ENCODE measurements at regions not wholly inside any gene's neighbourhood (a gene's known extent, or its start where the extent isn't known, plus 50 kb on each side); places are given as distances from the start of the nearest gene placed in this dataset.

- no peak overlapping the region for H3K4me2 ChIP-seq (ENCODE audit: low read depth, low read length)
- H3K4me1 ChIP-seq (ENCODE audit: low read length), result no peaks in the 10 kb centered on the region
- H3K27me3 ChIP-seq (replicated peaks; ENCODE audit: insufficient read depth, low read length), result no peaks in the 10 kb centered on the region
- no peaks in the 10 kb centered on the region for H3K9me2 ChIP-seq (replicated peaks; ENCODE audit: insufficient read depth, low read length)
- no peak for DNase-seq
- no peaks in the 10 kb centered on the region for H3F3A ChIP-seq (ENCODE audit: insufficient read depth, low read length)
- H3K4me3 ChIP-seq (ENCODE audit: low read length), result no peak overlapping the region
- H3K9me3 ChIP-seq (replicated peaks; ENCODE audit: insufficient read depth, low read length), result no peaks in the 10 kb centered on the region
- no peaks in the 10 kb centered on the region for H3K79me2 ChIP-seq (ENCODE audit: low read length)
- H2AFZ ChIP-seq (ENCODE audit: low read length), result no peak overlapping the region
- no peak overlapping the region for H3K27ac ChIP-seq (ENCODE audit: low read length)
- no peak overlapping the region for H3K9ac ChIP-seq (ENCODE audit: low read length)
- TF ChIP-seq CTCF (IDR thresholded peaks at IDR 0.05; ENCODE audit: low read length), result no peak
- no peak for TF ChIP-seq EZH2phosphoT487 (IDR thresholded peaks at IDR 0.05; ENCODE audit: low read length)
- no peak for TF ChIP-seq EZH2 (optimal IDR thresholded peaks at IDR 0.05; ENCODE audit: low read depth, low read length)
- H4K20me1 ChIP-seq (ENCODE audit: insufficient read depth, low read length), result no peaks in the 10 kb centered on the region
- no peaks in the 10 kb centered on the region for H3K36me3 ChIP-seq (replicated peaks; ENCODE audit: insufficient read depth, low read length)
These were observed 847.1 kb downstream of the REEP3 start for GRCh38 chr10:64368298-64368697.

GRCh38 chr10:64369885-64370773 is 848.9 kb downstream of the REEP3 start:
- H3K9me3 ChIP-seq (replicated peaks; ENCODE audit: insufficient read depth, low read length), result no peaks in the 10 kb centered on the region
- H3K4me3 ChIP-seq (ENCODE audit: low read length), result no peak overlapping the region
- H3F3A ChIP-seq (ENCODE audit: insufficient read depth, low read length), result no peaks in the 10 kb centered on the region
- no peak overlapping the region for H3K27ac ChIP-seq (ENCODE audit: low read length)
- no peak overlapping the region for H3K4me2 ChIP-seq (ENCODE audit: low read depth, low read length)
- no peaks in the 10 kb centered on the region for H3K79me2 ChIP-seq (ENCODE audit: low read length)
- no peaks in the 10 kb centered on the region for H3K4me1 ChIP-seq (ENCODE audit: low read length)
- H3K27me3 ChIP-seq (replicated peaks; ENCODE audit: insufficient read depth, low read length), result no peaks in the 10 kb centered on the region
- no peak for DNase-seq
- TF ChIP-seq CTCF (IDR thresholded peaks at IDR 0.05; ENCODE audit: low read length), result no peak
- no peak for TF ChIP-seq EZH2 (optimal IDR thresholded peaks at IDR 0.05; ENCODE audit: low read depth, low read length)
- no peak for TF ChIP-seq EZH2phosphoT487 (IDR thresholded peaks at IDR 0.05; ENCODE audit: low read length)
- H2AFZ ChIP-seq (ENCODE audit: low read length), result no peak overlapping the region
- H3K9ac ChIP-seq (ENCODE audit: low read length), result no peak overlapping the region
- H3K9me2 ChIP-seq (replicated peaks; ENCODE audit: insufficient read depth, low read length), result no peaks in the 10 kb centered on the region
- H3K36me3 ChIP-seq (replicated peaks; ENCODE audit: insufficient read depth, low read length), result no peaks in the 10 kb centered on the region
- H4K20me1 ChIP-seq (ENCODE audit: insufficient read depth, low read length), result no peaks in the 10 kb centered on the region

- H3K4me2 ChIP-seq (ENCODE audit: low read depth, low read length), result no peak overlapping the region
- no peak overlapping the region for H2AFZ ChIP-seq (ENCODE audit: low read length)
- no peak overlapping the region for H3K4me3 ChIP-seq (ENCODE audit: low read length)
- H3F3A ChIP-seq (ENCODE audit: insufficient read depth, low read length), result no peaks in the 10 kb centered on the region
- H4K20me1 ChIP-seq (ENCODE audit: insufficient read depth, low read length), result no peaks in the 10 kb centered on the region
- no peaks in the 10 kb centered on the region for H3K4me1 ChIP-seq (ENCODE audit: low read length)
- H3K27ac ChIP-seq (ENCODE audit: low read length), result no peak overlapping the region
- H3K9ac ChIP-seq (ENCODE audit: low read length), result no peak overlapping the region
- TF ChIP-seq EZH2 (optimal IDR thresholded peaks at IDR 0.05; ENCODE audit: low read depth, low read length), result no peak
- TF ChIP-seq CTCF (IDR thresholded peaks at IDR 0.05; ENCODE audit: low read length), result no peak
- TF ChIP-seq EZH2phosphoT487 (IDR thresholded peaks at IDR 0.05; ENCODE audit: low read length), result no peak
- no peak for DNase-seq
- H3K9me2 ChIP-seq (replicated peaks; ENCODE audit: insufficient read depth, low read length), result no peaks in the 10 kb centered on the region
- no peaks in the 10 kb centered on the region for H3K9me3 ChIP-seq (replicated peaks; ENCODE audit: insufficient read depth, low read length)
- no peaks in the 10 kb centered on the region for H3K79me2 ChIP-seq (ENCODE audit: low read length)
- H3K36me3 ChIP-seq (replicated peaks; ENCODE audit: insufficient read depth, low read length), result no peaks in the 10 kb centered on the region
- no peaks in the 10 kb centered on the region for H3K27me3 ChIP-seq (replicated peaks; ENCODE audit: insufficient read depth, low read length)
These were observed 853.1 kb downstream of the REEP3 start for GRCh38 chr10:64374346-64374745.

All from MM.1S (cell line).